Endothelial cell of hepatic sinusoid (primary cell): ENCODE measurements at regions not wholly inside any gene's neighbourhood (a gene's known extent, or its start where the extent isn't known, plus 50 kb on each side); places are given as distances from the start of the nearest gene placed in this dataset.
"Not testable (repeated sequence)": the region's sequence is repeated elsewhere in the genome, so short reads cannot be mapped to it uniquely, and the experiment has no call there.

Experiments
- in situ Hi-C: cut with HindIII; loops from 2 replicates; pipeline ENCODE4 v1.10.0; 2017; ENCODE audit warnings: low sequenced_read_pairs

GRCh38 chr1:190949939-190950338, 472.3 kb upstream of the BRINP3 start:
- in situ Hi-C loops = no loop called here

GRCh38 chr1:190957565-190957964, 479.9 kb upstream of the BRINP3 start:
- in situ Hi-C loops = no loop called here

- in situ Hi-C loops = no loop called here
These were observed 485.7 kb upstream of the BRINP3 start for GRCh38 chr1:190963321-190963720.

GRCh38 chr1:190975827-190976226, 498.2 kb upstream of the BRINP3 start:
- in situ Hi-C loops = no loop called here

- in situ Hi-C loops = no loop called here
These were observed 525.1 kb upstream of the BRINP3 start for GRCh38 chr1:191002768-191003167.

GRCh38 chr1:191016765-191017164, 539.1 kb upstream of the BRINP3 start:
- in situ Hi-C loops = no loop called here

- in situ Hi-C loops = no loop called here
These were observed 545.2 kb upstream of the BRINP3 start for GRCh38 chr1:191022856-191023255.

GRCh38 chr1:191025896-191026642, 548.4 kb upstream of the BRINP3 start:
- in situ Hi-C loops = no loop called here

GRCh38 chr1:191026828-191027227, 549.2 kb upstream of the BRINP3 start:
- in situ Hi-C loops = no loop called here

- in situ Hi-C loops = no loop called here
These were observed 556.5 kb upstream of the BRINP3 start for GRCh38 chr1:191034132-191034531.

- in situ Hi-C loops = no loop called here
These were observed 565.4 kb upstream of the BRINP3 start for GRCh38 chr1:191043066-191043465.

- in situ Hi-C loops = no loop called here
These were observed 572.1 kb upstream of the BRINP3 start for GRCh38 chr1:191049781-191050180.

GRCh38 chr1:191052888-191053287, 575.2 kb upstream of the BRINP3 start:
- in situ Hi-C loops = no loop called here

GRCh38 chr1:191065346-191065745, 587.7 kb upstream of the BRINP3 start:
- in situ Hi-C loops = no loop called here

GRCh38 chr1:191065771-191066170, 588.1 kb upstream of the BRINP3 start:
- in situ Hi-C loops = no loop called here

GRCh38 chr1:191074881-191075280, 597.2 kb upstream of the BRINP3 start:
- in situ Hi-C loops = no loop called here

- in situ Hi-C loops = not testable (repeated sequence)
These were observed 605.4 kb upstream of the BRINP3 start for GRCh38 chr1:191083090-191083489.

GRCh38 chr1:191085121-191085520, 607.5 kb upstream of the BRINP3 start:
- in situ Hi-C loops = no loop called here

- in situ Hi-C loops = no loop called here
These were observed 609.2 kb upstream of the BRINP3 start for GRCh38 chr1:191086910-191087309.

- in situ Hi-C loops = no loop called here
These were observed 618.7 kb upstream of the BRINP3 start for GRCh38 chr1:191096405-191096804.

- in situ Hi-C loops = no loop called here
These were observed 622.0 kb upstream of the BRINP3 start for GRCh38 chr1:191099696-191100095.

- in situ Hi-C loops = no loop called here
These were observed 624.3 kb upstream of the BRINP3 start for GRCh38 chr1:191101960-191102359.

GRCh38 chr1:191125950-191126349, 648.3 kb upstream of the BRINP3 start:
- in situ Hi-C loops = no loop called here
